ENCODE measurements at regions not wholly inside any gene's neighbourhood (a gene's known extent, or its start where the extent isn't known, plus 50 kb on each side); places are given as distances from the start of the nearest gene placed in this dataset.

- DNase-seq = no peak
Measured at GRCh38 chr16:54722210-54722676, 208.4 kb upstream of the IRX5 start.

- DNase-seq = no peak
Measured at GRCh38 chr16:54720259-54720658, 210.4 kb upstream of the IRX5 start.

- DNase-seq = no peak
Measured at GRCh38 chr16:54719624-54720023, 211.0 kb upstream of the IRX5 start.

GRCh38 chr16:54718376-54718775 is 212.3 kb upstream of the IRX5 start:
- no peak for DNase-seq

- no peak for DNase-seq
Measured at GRCh38 chr16:54715011-54715410, 215.7 kb upstream of the IRX5 start.

- DNase-seq = no peak
Measured at GRCh38 chr16:54712866-54713265, 217.8 kb upstream of the IRX5 start.

- DNase-seq = no peak
Measured at GRCh38 chr16:54707813-54708212, 222.9 kb upstream of the IRX5 start.

GRCh38 chr16:54706406-54706805 is 224.3 kb upstream of the IRX5 start:
- DNase-seq = no peak

GRCh38 chr16:54703339-54703738 is 227.3 kb upstream of the IRX5 start:
- DNase-seq = no peak

- DNase-seq = no peak
Measured at GRCh38 chr16:54699656-54700055, 231.0 kb upstream of the IRX5 start.

GRCh38 chr16:54697677-54698076 is 233.0 kb upstream of the IRX5 start:
- DNase-seq = no peak

- no peak for DNase-seq
Measured at GRCh38 chr16:54696970-54697369, 233.7 kb upstream of the IRX5 start.

GRCh38 chr16:54696522-54696921 is 234.1 kb upstream of the IRX5 start:
- no peak for DNase-seq

GRCh38 chr16:54694651-54695050 is 236.0 kb upstream of the IRX5 start:
- no peak for DNase-seq

GRCh38 chr16:54693864-54694263 is 236.8 kb upstream of the IRX5 start:
- no peak for DNase-seq

GRCh38 chr16:54690710-54691109 is 240.0 kb upstream of the IRX5 start:
- no peak for DNase-seq

- no peak for DNase-seq
Measured at GRCh38 chr16:54690306-54690705, 240.4 kb upstream of the IRX5 start.

GRCh38 chr16:54689072-54689865 is 241.4 kb upstream of the IRX5 start:
- no peak for DNase-seq

- DNase-seq = no peak
Measured at GRCh38 chr16:54688339-54688738, 242.3 kb upstream of the IRX5 start.

- no peak for DNase-seq
Measured at GRCh38 chr16:54687043-54687899, 243.4 kb upstream of the IRX5 start.

- no peak for DNase-seq
Measured at GRCh38 chr16:54685682-54686081, 245.0 kb upstream of the IRX5 start.

GRCh38 chr16:54679531-54679930 is 251.1 kb upstream of the IRX5 start:
- DNase-seq = no peak

GRCh38 chr16:54677308-54677950 is 253.2 kb upstream of the IRX5 start:
- no peak for DNase-seq

- DNase-seq = peak; percentile 21
Measured at GRCh38 chr16:54673313-54673712, 257.4 kb upstream of the IRX5 start.

All from DMS53 (cell line).